ENCODE measurements at regions not wholly inside any gene's neighbourhood (a gene's known extent, or its start where the extent isn't known, plus 50 kb on each side); places are given as distances from the start of the nearest gene placed in this dataset.

- TF ChIP-seq CTCF (IDR thresholded peaks at IDR 0.05; ENCODE audit: low read length) (no peak), EZH2 (optimal IDR thresholded peaks at IDR 0.05; ENCODE audit: low read depth, low read length) (no peak), EZH2phosphoT487 (IDR thresholded peaks at IDR 0.05; ENCODE audit: low read length) (no peak)
These were observed 92.7 kb downstream of the TMEM100 start for GRCh38 chr17:55629995-55630394.
